ENCODE measurements at regions not wholly inside any gene's neighbourhood (a gene's known extent, or its start where the extent isn't known, plus 50 kb on each side); places are given as distances from the start of the nearest gene placed in this dataset.

DNA sequence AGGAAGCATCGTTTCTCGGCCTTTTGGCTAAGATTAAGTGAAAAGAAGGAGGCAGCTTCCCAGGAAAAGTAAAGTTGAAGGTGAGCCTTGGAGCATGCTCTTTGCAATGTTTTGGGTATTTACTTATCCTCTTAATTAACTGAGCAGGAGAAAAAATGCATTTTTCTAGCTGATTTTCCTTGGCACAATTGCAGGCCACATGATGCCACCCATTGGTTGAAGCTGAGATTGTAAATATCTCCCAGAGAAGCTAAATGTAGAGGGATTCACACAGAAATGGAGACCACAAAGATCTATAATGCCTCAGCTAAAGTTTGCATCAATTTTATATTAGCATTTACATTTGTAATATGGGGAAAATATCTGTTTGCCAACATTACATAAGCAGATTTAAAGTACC lies 294.1 kb downstream of the KCNS3 start:
- DNase-seq = no peak

DNA sequence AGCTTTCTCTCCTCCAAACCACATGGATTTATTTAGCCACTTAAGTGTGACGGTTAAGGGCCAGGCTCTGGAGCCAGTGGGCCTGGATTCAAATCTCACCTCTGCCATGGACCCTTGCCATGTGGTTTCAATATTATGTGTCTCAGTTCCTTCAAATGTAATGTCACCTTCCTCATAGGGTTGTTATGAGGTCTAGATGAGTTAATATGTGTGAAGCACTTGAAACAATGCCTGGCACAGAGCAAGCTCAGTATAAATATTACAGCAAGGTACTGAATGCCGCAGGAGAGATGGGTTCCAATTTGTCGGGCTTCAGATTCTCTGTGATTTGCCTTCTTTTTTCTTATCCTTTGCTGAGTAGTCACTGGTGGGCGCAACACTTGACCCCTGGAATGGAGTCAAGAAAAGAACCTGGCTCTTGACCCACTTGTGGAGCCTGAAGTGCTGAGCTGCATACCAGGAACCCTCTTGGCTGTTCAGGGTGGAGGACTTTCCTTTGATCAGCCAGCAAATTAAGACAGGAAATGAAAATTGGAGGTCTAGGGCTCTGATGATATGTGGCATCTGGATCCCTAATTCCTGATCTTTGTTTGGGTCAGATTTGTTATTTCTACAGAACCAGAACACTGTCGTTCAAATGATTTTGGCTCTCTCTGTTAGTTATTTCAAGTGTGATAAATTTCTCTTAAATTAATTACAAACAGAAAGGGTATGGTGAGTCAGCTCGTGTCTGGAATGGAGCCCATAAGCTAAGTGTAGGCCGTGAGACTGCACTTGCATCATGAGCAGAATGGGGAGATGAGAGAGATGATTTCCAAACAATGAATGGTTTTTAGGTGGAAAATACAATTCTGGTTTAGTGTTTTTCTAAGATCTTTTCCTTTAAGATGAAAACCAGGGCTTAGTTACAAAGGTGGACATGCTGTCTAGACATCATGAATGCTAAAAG lies 293.0 kb downstream of the KCNS3 start:
- DNase-seq = no peak

DNA sequence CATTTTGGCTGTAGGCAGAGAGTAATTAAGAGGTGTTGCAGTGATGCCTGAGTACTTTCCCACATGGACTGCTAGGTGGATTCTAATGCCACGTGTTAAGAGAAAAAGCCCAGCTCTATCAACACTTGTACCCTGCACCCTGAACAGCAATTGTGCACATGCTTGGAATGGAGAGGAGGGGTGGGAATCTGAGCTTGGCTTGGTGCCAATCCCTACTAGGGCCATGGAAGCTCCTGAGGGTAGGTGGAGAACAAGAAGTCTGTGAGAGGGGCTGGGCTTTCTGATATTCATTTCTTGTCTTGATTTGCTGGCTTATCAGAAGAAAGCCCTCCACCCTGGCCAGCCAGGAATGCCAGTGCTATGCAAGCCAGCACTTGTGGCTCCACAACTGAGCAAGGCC lies 292.2 kb downstream of the KCNS3 start:
- no peak for DNase-seq

DNA sequence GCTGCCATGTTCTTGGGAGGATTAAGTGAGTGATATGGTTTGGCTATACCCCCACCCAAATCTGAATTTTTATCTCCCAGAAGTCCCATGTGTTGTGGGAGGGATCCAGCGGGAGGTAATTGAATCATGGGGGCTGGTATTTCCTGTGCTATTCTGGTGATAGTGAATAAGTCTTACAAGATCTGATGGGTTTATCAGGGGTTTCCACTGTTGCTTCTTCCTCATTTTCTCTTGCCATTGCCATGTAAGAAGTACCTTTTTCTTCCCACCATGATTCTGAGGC lies 291.4 kb downstream of the KCNS3 start:
- DNase-seq = no peak

DNA sequence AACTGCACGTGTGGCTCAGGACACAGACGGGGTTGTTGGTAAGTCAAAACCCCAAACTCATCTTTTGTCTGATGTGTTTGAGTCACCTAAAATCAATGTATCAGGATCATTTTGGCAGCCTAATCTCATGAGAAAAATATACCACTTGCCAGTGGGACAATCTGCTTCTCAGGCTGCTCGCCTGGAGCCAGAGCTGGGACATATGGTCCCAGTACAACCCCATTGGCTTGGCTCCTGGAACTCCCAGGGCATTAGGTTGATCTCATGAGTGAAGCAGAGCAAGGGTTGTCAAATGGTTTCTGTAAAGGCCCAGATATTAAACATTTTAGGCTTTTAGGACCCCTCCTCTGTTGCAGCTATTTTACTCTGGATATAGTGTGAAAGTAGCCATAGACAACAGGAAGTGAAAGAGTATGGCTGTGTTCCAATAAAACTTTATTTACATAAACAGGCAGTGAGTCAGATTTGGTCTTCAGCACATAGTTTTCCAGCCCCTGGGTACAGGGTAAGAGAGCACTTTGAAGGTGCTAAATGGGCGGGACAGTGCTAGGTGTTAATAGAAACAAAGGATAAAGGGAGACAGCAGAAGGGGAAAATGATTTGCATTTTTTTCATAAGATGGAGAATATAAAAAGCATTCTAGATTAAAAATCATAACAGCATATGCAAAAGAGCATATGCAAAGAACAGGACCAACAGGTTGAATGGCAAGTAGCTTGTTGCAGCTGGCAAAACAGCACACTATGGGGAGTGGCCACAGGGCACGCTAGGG lies 290.8 kb downstream of the KCNS3 start:
- no peak for DNase-seq

DNA sequence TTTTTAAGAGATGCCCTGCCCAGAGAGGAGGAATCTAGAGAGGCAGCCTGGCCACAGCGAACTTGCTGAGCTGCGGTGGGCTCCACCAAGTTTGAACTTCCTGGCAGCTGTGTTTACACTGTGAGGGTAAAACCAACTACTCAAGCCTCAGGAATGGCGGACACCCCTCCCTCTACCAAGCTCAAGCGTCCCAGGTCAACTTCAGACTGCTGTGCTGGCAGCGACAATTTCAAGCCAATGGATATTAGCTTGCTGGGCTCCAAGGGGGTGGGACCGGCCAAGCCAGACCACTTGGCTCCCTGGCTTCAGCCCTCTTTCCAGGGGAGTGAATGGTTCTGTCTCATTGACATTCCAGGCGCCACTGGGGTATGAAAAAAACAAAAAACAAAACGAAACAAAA lies 289.4 kb downstream of the KCNS3 start:
- DNase-seq = no peak

DNA sequence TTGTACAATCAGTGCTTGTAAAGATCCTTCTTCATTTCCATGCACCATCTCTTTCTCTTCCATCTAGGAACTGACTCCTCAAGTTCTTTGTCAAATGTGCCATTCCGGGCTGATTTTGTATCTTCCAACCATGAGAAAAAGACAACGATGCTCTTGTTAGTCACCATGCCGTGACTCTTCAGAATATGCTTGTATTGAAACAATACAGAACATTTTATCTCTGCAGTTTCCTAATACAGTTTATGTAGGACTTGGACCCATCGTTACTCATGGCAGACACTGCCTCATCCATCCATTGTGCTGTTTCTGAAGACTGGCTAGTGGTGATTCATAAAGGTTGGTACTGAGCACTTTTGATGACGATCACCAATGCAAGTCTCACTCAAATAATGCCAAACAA lies 283.2 kb downstream of the KCNS3 start:
- no peak for DNase-seq

DNA sequence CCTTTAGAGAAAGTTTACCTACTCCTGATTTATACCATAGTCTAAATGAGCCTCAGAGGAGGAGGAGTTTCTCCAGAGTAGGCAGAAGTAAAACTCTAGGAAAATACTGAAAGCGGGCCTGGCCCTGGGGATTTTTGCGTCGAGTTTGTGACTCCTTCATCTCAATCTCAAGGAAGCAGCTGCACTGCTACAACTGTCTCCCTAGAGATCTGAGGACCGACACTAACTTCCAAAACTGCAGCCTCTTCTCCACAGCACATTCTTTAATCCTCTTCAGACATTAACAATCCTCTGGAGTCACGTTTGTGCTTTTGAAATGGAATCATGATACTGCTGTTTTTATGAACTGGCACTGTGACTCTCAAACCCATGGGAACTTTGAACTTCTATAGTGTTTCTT lies 281.4 kb downstream of the KCNS3 start:
- no peak for DNase-seq

DNA sequence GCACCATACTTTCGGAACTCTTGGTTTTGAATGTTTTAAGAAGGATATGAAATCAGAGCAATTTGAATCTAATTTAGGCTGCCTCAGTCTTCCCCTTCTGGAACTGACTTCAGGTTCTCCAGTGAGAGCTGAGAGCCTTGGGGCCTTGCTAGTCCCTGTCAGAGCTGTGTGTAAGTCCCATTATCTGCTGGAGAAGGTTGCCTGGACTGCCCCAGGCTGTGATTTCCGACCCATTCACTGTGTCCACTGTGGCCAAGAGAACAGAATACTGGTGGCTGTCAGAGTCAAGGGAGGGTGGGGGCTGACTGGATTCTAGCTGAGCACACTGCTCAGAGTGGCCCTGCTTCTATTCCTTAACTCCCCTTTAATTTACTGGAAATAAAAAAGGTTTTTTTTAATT lies 278.0 kb downstream of the KCNS3 start:
- no peak for DNase-seq

DNA sequence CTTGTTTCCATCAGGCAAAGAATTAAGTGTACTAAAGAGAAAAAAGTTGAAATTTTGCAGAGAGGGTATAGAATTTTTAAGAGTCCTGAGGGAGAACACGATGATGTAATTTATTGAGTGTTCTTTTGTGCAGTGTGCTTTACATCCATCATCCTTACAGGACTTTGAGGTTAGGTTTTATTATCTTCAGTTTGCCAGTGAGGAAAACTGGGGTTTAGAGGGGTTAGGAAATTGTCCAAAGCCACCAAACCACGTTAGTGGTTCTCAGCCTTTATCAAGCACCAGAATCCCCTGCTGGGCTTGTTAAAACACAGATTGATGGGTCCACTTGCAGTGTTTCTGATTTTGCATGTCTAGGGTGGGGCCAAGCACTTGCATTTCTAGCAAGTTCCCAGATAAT lies 277.5 kb downstream of the KCNS3 start:
- DNase-seq = no peak

DNA sequence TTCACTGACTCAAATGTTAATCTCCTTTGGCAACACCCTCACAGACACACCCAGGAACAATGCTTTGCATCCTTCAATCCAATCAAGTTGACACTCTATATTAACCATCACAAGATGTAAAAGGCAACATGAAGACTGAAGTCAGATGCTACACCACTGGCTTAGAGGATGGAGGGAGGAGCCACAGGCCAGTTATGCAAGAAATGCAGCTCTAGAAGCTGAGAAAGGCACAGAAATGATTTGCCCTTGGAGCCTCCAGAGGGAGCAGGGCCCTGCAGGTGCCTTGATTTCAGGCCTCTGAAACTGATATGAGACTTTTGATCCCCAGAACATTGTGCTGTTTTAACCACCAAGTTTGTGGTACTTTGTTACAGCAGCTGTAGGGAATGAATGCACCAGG lies 276.3 kb downstream of the KCNS3 start:
- no peak for DNase-seq

DNA sequence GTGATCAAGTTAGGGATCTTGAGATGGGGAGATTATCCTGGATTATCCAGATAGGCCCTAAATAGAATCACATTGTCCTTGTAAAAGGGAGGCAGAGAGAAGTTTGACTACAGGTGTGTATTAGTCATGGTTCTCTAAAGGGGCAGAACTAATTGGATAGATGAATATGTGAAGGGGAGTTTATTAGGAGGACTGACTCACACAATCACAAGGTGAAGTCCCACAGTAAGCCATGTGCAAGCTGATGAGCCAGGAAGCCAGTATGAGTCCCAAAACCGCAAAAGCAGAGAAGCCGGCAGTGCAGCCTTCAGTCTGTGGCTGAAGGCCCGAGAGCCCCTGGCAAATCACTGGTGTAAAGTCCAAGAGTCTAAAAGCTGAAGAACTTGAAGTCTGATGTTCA lies 275.8 kb downstream of the KCNS3 start:
- no peak for DNase-seq

DNA sequence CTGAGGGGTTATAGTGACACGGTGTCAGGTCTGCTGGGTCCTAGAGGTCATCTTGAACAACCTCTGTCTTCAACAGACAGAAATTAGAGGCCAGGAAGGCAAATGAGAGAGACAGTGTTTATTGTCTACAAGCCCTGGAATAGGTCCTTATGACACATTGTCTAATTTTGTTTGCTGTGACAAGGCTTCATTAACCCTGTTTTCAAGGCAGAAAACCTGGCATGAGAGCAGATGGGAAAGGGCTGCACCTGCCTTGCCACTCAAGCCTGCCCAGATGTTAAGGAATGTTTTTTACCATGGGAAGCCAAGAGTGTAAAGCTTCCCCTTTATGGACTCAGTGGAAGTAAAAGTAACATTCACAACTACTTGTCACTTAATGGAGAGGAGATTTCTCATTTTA lies 275.3 kb downstream of the KCNS3 start:
- DNase-seq = no peak

DNA sequence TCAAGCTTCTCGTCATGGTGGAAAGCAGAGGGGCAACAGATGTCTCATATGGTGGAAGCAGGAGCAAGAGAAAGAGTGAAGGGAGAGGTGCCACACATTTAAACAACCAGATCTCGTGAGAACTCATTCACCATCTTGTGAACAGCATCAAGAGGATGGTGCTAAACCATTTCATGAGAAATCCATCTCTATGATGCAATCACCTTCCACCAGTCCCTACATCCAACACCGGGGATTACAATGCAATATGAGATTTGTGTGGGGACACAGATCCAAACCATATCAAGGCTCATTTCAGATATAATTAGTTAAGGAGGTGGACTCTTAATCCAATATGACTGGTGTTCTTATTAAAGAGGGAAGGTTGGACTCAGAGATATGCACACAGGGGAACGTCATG lies 272.8 kb downstream of the KCNS3 start:
- DNase-seq = no peak

DNA sequence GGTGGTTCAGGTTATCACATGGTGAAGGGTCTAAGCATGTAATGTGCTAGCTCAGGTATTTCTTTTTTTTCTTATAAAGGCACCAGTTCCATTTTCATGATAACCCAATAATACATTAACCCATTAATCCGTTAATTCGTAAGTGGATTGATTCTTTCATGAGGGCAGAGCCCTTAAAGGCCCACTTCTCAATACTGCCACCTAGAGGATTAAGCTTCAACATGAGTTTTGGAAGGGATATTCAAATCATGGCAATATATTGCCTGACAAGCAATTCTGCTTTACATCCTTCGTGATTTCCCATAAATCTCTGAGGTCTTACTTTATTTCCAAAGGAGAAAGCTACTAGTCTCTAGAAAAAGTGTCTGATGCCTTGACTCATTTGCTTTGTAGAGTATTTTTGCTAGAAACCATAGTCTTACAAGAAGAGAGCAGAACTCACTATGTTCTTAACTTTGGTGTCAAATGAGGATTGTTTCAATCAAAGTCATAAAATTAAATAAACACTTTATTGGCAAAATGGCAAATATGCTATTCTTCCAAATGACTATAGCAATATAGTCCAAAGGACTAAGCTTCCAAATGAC lies 271.3 kb downstream of the KCNS3 start:
- peak; percentile 18 for DNase-seq

DNA sequence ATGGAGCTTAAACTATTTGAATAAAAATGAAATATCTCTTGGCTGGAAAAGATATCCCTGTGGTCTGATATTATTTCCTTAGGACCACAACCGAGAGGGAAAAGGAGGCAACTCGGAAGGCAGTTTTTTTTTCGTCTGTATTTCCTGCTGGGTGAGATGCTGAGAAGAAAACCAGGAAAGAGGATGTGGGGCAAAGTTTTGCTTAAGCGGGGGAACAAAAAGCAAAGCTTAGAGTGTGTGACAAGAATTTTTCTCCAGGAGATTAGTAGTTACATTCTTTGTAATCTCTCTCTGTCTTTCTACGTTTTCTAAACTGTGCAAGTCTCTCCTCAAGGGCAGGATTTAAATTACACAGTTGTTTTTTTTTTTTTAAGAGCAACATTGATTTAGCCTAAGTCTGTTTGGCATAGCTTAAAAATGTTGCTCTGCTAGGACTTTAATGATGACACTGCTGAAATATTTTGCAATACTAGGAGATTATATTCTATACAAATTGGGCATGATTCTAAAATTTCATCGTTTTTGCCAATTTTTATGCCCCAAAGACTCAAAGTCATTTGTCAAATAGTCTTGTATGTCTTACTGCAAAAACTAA lies 258.5 kb downstream of the KCNS3 start:
- DNase-seq = no peak

DNA sequence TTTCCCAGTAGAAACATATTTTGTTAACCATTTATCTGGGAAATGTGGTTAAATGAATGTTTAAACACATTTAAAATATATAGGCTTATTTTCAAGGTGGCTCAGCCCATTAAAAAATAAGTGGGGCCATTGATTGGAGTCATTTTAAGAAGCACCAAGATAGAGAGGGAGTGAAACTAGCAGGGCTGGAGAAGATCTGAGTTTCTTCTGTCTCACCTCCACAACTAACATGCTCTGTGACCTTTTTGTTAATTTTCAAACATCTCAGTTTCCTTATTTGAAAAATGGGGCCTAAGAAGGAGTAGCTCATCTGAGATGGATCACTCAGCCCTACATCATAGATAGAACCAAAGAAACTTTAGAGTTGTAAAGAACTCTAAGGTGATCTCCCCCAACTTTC lies 254.8 kb downstream of the KCNS3 start:
- no peak for DNase-seq

DNA sequence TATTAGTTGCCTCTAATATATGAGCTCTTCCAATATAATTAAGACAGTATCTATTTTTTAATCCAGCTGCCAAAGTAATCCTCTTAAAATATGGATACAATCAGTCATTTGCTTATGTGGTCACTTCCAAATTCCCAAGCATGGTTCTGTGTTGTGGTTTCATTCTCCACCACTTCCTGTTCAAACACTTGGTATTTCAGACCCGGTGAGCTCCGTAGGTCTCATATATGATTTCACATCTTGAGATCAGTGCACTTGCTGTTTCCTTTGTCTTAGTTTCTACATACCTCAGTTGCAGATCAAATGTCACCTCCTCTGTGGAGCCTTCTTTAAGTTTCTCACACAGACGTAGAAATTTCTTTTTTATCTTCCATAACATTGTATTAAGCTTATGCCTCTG lies 254.2 kb downstream of the KCNS3 start:
- DNase-seq = no peak

DNA sequence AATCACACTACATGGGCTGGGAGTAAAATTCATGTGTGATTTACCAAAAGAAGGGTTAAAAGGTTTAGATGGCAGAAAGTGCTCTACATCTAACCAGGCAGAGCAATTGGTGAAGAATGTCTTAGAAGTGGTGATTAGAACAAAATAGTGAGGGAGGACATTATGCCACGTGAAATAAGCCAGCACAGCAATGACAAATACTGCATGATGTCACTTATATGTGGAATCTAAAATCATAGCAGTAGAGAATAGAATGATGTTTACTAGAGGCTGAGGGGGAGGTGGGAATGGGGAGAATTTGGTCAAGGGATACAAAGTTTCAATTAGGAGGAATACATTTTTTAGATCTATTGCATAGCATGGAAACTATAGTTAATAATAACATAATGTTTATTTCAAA lies 253.3 kb downstream of the KCNS3 start:
- DNase-seq = no peak

DNA sequence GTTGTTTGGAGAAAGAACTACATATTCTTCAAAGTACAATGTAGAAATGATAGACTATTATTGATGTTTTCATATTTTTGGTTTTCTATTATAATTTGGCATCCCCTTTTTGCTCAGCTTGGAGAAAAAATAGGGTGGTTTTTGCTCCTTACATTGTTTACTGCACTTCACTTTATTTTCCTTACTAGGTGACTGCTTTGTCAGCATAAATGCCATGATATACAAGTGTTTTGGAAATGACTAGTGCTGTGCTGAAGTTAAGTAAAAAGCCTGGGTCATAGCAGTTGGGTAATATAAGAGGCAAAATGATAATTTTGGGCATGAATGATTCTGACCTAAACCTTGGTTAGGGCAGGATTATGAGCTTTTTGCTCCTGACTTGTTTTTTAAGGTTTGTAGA lies 250.9 kb downstream of the KCNS3 start:
- no peak for DNase-seq

DNA sequence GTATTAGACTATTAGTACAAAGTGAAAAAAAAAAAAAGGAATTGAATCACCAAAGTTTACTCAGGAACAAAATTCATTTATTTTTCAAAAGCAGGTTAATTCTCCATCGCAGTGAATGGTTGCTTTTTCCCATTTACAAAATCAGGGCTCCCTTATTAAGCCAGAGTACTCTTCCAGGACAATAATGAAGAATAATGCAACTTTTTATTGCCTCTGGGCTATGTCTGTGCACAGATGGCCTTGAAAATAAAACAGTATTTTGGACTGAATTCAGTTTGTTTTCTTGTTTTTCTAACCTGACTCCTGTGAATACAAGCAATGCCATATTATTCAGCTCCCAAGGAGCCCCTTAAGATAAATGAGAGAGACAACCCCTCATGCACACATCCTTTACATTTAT lies 246.8 kb downstream of the KCNS3 start:
- DNase-seq = no peak

DNA sequence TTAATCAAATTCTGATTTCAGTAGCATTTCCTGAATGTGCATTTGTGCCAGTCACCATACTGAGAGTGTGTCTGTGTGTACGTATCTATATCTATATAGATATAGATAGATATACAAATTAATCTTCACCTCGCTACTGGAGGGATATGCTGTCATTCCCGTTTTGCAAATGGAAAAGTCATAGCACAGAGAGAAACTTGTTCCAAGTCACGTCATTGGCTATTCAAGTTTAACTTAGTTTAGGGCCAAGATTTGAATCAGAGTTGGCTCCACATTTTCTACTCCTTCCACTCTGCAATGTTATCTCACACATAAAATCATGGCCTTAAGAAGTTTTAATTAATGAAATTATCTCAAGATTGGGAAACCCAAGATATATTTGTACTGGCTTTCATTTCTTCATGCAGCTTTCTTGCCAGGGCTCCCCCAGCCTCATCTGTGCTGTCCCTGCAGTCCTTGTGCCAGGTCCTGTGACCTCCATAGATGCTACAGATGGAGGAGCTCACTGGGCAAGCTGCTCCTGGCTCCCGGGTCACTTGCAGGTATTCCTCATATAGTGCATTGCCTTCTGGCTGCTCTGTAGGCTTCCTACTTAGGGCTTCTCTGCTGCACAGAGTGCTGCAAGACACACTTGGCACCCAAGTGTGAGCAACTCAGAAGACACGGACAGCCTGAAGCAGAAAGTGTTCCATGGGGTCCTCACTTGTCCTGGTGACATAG lies 245.8 kb downstream of the KCNS3 start:
- DNase-seq = no peak

DNA sequence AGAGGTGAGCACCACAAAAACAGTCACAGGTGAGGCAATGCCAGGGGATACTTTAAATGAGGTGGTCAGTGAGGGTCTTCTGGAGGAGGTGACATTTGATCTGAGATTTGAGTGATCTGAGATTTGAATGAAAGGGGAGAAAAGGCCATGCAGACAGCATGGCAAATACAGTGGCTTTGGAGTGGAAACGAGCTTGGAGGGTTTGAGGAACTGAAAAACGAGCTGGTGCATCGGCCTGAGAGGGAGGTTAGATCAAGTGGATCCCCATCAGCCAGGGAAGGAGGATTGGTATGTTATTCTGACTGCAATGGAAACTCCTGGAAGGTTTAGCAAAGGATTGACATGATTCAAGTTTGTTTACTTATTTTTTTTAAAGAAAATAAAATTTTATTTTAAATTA lies 245.1 kb downstream of the KCNS3 start:
- no peak for DNase-seq
